Small intestine (tissue), 7 donors: ENCODE measurements at regions not wholly inside any gene's neighbourhood (a gene's known extent, or its start where the extent isn't known, plus 50 kb on each side); places are given as distances from the start of the nearest gene placed in this dataset.

Experiments
- DNase-seq, 2 donors: peaks; one replicate each; pipeline versions ENCODE4 v3.0.0 to v3.0.0-alpha.2; 2013
- FAIRE-seq: peaks from 2 replicates; lab custom pipeline; 2012; peaks lifted over from hg19 to GRCh38; lab: Jason Lieb, UNC
- H3K27ac ChIP-seq, 3 donors: one replicate each; pipeline ENCODE4 v1.5.1; 2013; ENCODE audit warnings: low read length in 2 of 3, mild to moderate bottlenecking in 2 of 3, control low read depth in 1 of 3, inconsistent platforms in 1 of 3, low read depth in 1 of 3, moderate library complexity in 1 of 3
- H3K27me3 ChIP-seq, 3 donors: one replicate each; pipeline ENCODE4 v1.6.1; 2013; ENCODE audit warnings: low read length in 3 of 3, inconsistent platforms in 1 of 3; ENCODE audit not compliant: control insufficient read depth in 3 of 3, insufficient read depth in 3 of 3
- H3K36me3 ChIP-seq, 3 donors: one replicate each; pipeline ENCODE4 v1.6.1; 2013; ENCODE audit warnings: low read length in 3 of 3, inconsistent platforms in 1 of 3, low read depth in 1 of 3, mild to moderate bottlenecking in 1 of 3, moderate library complexity in 1 of 3; ENCODE audit not compliant: control insufficient read depth in 3 of 3, insufficient read depth in 2 of 3
- H3K4me1 ChIP-seq, 3 donors: one replicate each; pipeline ENCODE4 v1.6.1; 2013; ENCODE audit warnings: low read length in 2 of 3, inconsistent platforms in 1 of 3, low read depth in 1 of 3, mild to moderate bottlenecking in 1 of 3, moderate library complexity in 1 of 3; ENCODE audit not compliant: control insufficient read depth in 3 of 3, insufficient read depth in 2 of 3
- H3K4me3 ChIP-seq, 3 donors: one replicate each; pipeline ENCODE4 v1.5.1; 2013; ENCODE audit warnings: low read length in 3 of 3, control low read depth in 1 of 3, inconsistent platforms in 1 of 3, low read depth in 1 of 3, mild to moderate bottlenecking in 1 of 3, moderate library complexity in 1 of 3
- H3K9me3 ChIP-seq, 2 donors: one replicate each; pipeline ENCODE4 v1.6.1; 2013; ENCODE audit warnings: low read depth in 1 of 2, low read length in 1 of 2; ENCODE audit not compliant: control insufficient read depth in 2 of 2, insufficient read depth in 1 of 2
- WGBS, 3 donors: extraction: QIAGEN DNeasy Blood & Tissue Kit; methylation state at CpG; one replicate each; pipeline ENCODE4 v1.1.7; 2013; 5-methylcytosine and 5-hydroxymethylcytosine counted together
- donor health status: healthy with polysubstance abuse.
- donor health status: control.
- donor health status: control.
- donor health status: Bipolar disorder and iron deficiency.
- donor health status: healthy.

DNA sequence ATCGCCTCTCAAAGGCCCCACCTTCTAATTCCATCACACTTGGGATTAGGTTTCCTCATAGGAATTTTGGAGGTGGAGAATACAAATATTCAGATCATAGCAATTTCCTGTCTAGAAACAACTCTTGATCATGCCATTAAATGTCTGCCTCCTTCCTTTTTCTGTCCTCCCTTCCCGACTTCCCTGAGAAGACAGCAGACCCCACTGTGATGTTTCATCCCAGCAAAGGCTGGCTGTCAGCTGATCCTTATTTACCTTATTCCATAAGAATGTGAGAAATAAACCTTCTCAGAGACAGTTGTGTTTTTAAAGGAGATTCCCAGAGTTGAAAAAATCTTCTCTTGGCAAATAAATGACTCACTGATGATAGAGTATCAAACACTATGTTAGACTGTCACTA lies 133.9 kb downstream of the TDRD15 start:
- no peak overlapping the region for H3K27ac ChIP-seq
- FAIRE-seq = no peak
- no peaks in the 10 kb centered on the region for H3K27me3 ChIP-seq
- H3K4me1 ChIP-seq = no peaks in the 10 kb centered on the region
- WGBS, 3 donors = 71 to 89% (median 72%) methylated on average over 2 of the region's 2 CpGs
- DNase-seq = no peak
- H3K36me3 ChIP-seq = no peaks in the 10 kb centered on the region
- no peak overlapping the region for H3K4me3 ChIP-seq
- no peaks in the 10 kb centered on the region for H3K9me3 ChIP-seq

DNA sequence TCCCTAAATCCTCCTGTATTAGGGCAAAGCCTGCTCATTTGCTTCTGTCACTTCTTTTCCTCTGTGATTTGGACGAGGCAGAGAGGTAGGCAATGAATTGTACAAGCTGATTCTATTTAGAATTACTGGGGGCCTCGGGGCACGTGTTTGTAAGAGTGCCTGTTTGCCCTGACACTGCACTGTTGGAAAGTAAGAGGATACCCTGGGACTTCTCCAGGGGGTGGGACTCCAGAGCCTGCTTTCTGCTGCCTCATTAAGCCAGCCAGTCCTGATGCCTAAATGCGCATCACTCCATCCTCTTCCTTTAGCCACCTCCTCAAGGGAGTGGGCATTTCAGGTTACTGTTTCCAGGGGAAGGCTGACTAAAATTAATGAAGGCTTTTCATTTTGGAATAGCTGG lies 134.3 kb downstream of the TDRD15 start:
- 77 to 93% (median 79%) methylated on average over 4 of the region's 4 CpGs for WGBS, 3 donors
- H3K27me3 ChIP-seq = no peaks in the 10 kb centered on the region
- no peak overlapping the region for H3K27ac ChIP-seq
- H3K4me3 ChIP-seq = no peak overlapping the region
- no peaks in the 10 kb centered on the region for H3K9me3 ChIP-seq
- FAIRE-seq = no peak
- DNase-seq = no peak
- H3K36me3 ChIP-seq = no peaks in the 10 kb centered on the region
- H3K4me1 ChIP-seq = no peaks in the 10 kb centered on the region

DNA sequence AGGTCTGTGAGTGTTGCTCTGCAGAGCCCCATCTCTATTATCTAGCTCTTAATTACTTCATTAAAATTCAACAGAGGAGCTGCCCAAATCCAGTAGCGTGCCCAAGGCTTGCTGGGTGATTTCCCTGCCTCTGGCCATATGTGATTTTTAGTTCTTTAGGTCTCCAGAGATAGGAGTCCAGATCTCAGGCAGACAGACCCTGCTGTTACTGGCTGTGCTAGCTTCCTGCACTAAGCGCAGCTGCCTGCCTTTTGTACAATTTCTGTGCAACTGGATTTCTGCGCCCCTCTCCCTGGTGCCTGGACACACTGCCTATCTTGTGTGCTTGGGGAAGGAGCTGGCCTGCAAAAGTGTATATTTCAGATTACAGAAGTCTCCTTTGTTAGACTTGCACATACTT lies 136.5 kb downstream of the TDRD15 start:
- Histone ChIP-seq H3K9me3 (no peaks in the 10 kb centered on the region), H3K4me1 (no peaks in the 10 kb centered on the region), H3K36me3 (no peaks in the 10 kb centered on the region), H3K4me3 (no peak overlapping the region), H3K27me3 (no peaks in the 10 kb centered on the region), H3K27ac (no peak overlapping the region)
- FAIRE-seq (no peak), DNase-seq (no peak)
- WGBS, 3 donors = 87 to 91% (median 90%) methylated on average over 3 of the region's 3 CpGs

DNA sequence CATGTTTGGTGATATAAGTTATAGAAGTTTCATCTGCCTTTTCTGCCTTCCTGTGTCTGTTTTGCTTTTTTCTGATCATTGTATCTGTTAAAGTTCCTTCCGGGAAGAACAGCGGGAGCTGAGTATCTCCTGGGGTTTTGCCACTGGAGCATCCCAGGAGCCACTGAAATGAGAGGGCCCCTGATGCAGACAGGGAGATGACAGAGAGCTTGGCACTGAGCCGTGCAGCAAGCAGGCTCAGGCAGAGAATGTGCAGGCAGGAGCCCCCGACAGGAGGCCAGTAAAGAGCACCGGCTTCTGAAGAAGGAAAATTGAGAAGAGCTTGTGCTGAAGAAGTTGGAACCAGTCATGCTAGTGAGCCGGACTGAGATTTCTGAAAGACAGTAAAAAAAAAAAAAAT lies 137.8 kb downstream of the TDRD15 start:
- Histone ChIP-seq H3K4me3 (no peak overlapping the region), H3K4me1 (no peaks in the 10 kb centered on the region), H3K27me3 (no peaks in the 10 kb centered on the region), H3K27ac (no peak overlapping the region), H3K36me3 (no peaks in the 10 kb centered on the region), H3K9me3 (no peaks in the 10 kb centered on the region)
- WGBS, 3 donors = 81 to 89% (median 82%) methylated on average over 6 of the region's 6 CpGs
- FAIRE-seq (no peak), DNase-seq (no peak)

DNA sequence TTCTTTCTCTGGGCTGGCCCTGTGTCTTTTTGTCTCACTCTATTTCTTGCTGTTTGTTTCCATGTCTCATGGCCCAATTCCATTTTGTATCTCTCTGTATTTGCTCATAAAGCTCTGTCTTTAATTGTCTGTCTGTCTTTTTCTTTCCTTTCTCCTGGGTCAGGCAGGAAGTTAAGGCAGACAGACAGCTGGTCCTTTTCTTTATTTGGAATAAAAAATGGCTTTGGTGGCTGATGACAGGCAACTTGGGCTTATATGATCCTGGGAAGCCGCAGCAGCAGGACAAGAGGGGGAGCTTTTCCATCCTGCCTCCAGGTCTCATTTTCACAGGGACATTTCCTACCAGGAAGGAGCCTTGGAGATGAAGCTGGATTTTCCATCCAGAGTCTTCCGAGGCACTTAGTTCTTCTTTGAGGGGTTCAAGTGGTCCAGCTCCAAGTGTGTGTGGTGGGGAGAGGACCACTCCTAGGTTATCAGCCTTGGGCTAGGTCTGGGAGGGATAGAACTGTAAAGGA lies 138.7 kb downstream of the TDRD15 start:
- Histone ChIP-seq H3K9me3 (no peaks in the 10 kb centered on the region), H3K36me3 (no peaks in the 10 kb centered on the region), H3K27me3 (no peaks in the 10 kb centered on the region), H3K4me1 (no peaks in the 10 kb centered on the region), H3K4me3 (no peak overlapping the region), H3K27ac (no peak overlapping the region)
- FAIRE-seq (no peak), DNase-seq (no peak)
- whole genome bisulfite sequencing, 3 donors = 78 to 91% (median 83%) methylated on average over 2 of the region's 2 CpGs

DNA sequence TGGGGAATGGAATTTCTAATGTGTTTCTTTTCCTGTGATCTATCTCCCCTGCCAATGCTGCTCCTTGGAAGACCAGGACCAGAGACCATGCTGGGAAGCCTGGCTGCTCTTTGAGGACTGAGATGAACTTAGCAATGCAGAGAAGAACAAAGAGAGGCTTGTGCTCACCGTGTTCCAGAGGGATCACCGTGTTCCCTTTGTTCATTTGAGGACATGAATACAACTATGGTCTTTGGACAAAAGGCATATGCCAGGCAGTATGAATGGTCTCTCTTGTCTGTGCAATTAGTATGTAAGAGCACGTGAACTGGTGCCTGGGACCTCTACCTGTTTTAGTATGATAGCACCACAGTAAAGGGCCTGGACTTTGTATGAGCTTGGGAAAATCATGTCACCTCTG lies 139.9 kb downstream of the TDRD15 start:
- H3K27ac ChIP-seq = no peak overlapping the region
- H3K36me3 ChIP-seq = no peaks in the 10 kb centered on the region
- FAIRE-seq (no peak), DNase-seq (no peak)
- no peaks in the 10 kb centered on the region for H3K27me3 ChIP-seq
- peaks cover 0 to 2% (median 0%) of the 10 kb centered on the region in 3 donors for H3K4me1 ChIP-seq
- H3K4me3 ChIP-seq = no peak overlapping the region
- no peaks in the 10 kb centered on the region for H3K9me3 ChIP-seq
- 53 to 83% (median 65%) methylated on average over 3 of the region's 3 CpGs for WGBS, 3 donors

DNA sequence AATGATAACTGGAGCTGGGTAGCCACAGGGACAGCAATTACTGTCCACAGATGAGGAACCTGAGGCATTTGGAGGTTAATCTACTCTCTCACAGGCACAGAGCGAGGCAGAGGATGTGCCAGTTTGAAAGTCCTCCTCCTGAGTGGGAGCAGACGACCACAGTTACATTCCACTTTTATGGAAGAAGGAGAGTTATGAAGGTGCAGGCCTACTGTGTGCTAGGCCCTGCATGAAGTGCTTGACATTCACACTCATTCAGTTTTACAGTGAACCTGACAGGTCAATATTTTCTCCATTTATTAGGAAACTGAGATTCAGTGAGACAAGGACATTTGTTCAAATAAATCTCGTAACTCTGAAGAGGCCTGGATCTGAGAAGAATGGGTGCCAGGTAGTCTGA lies 142.0 kb downstream of the TDRD15 start:
- H3K4me1 ChIP-seq = peaks cover 3 to 20% (median 5%) of the 10 kb centered on the region in 3 donors
- H3K4me3 ChIP-seq = no peak overlapping the region
- 60 to 85% (median 82%) methylated on average over 3 of the region's 3 CpGs for WGBS, 3 donors
- H3K36me3 ChIP-seq = no peaks in the 10 kb centered on the region
- H3K27ac ChIP-seq = no peak overlapping the region
- DNase-seq (no peak), FAIRE-seq (no peak)
- no peaks in the 10 kb centered on the region for H3K9me3 ChIP-seq
- H3K27me3 ChIP-seq = no peaks in the 10 kb centered on the region

DNA sequence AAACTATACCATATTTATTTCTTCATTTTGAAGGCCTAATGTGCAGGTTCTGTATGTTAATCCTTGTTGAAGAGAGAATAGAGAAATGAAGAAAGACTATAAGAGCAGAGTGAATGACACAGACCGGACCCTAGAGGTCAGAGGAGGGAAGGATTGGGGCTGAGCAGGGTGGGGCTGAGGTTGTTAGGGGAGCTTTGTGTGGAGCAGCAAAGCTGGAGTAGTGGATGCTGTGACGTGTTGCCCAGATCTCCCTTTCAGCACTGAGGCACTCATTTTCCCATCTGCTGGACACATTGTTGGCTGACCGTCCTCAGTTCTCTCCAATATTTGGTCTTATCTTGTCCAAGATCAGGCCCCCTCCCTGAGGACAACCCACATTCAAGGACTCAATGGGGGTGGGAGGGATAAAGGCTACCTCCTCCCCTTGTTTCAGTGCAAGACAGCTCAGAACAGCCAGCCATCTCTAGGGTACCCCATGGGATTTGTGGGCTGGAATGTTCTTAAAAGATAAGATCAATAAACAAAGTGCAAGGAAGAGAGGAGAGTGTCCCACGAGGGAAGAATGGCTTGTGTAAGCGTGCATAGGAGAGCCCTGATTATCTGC lies 143.6 kb downstream of the TDRD15 start:
- H3K36me3 ChIP-seq = no peaks in the 10 kb centered on the region
- DNase-seq = no peak
- H3K27ac ChIP-seq = no peak overlapping the region
- no peak overlapping the region for H3K4me3 ChIP-seq
- no peaks in the 10 kb centered on the region for H3K9me3 ChIP-seq
- no peak for FAIRE-seq
- WGBS, 3 donors = 76 to 84% (median 80%) methylated on average over 5 of the region's 5 CpGs
- H3K4me1 ChIP-seq = peaks cover 3 to 20% (median 5%) of the 10 kb centered on the region in 3 donors
- no peaks in the 10 kb centered on the region for H3K27me3 ChIP-seq
